ENCODE measurements at regions not wholly inside any gene's neighbourhood (a gene's known extent, or its start where the extent isn't known, plus 50 kb on each side); places are given as distances from the start of the nearest gene placed in this dataset.
"Not testable (repeated sequence)": the region's sequence is repeated elsewhere in the genome, so short reads cannot be mapped to it uniquely, and the experiment has no call there.

DNA sequence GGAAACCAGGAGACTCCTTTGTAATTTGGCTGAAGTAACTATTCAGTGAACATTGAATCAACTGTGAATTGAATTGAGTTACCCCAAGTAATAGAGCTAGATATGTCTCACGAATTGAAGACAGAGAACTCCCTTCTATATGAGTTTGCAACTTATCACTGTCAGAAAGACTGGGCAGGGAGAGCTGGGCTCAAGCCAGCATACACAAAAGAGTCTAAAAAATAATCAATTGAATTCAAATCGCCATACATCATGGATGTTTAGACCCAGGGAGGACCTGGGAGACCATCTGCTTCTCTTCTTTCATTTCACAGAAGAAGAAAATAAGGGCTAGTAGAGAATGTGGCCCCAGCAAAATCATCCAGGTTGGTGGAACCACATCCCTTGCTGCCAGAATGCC is 503.1 kb upstream of the AUTS2 start:
- no peaks in the 10 kb centered on the region for H3K36me3 ChIP-seq (ENCODE audit: insufficient read depth, low read depth, low read length)
- peaks cover 23% of the 10 kb centered on the region for H3K9me3 ChIP-seq (ENCODE audit: insufficient read depth, low read depth, low read length)
- H3K27me3 ChIP-seq (ENCODE audit: insufficient read depth, low read length) = no peaks in the 10 kb centered on the region
- H3K9ac ChIP-seq (ENCODE audit: low read depth, low read length) = no peak overlapping the region
- no peaks in the 10 kb centered on the region; the same call in 1 of the 2 replicates for H3K4me1 ChIP-seq (ENCODE audit: insufficient read depth, low read length)
- no peak overlapping the region for H3K27ac ChIP-seq (ENCODE audit: low read length)
- no peak overlapping the region for H3K4me3 ChIP-seq (ENCODE audit: low read length)

DNA sequence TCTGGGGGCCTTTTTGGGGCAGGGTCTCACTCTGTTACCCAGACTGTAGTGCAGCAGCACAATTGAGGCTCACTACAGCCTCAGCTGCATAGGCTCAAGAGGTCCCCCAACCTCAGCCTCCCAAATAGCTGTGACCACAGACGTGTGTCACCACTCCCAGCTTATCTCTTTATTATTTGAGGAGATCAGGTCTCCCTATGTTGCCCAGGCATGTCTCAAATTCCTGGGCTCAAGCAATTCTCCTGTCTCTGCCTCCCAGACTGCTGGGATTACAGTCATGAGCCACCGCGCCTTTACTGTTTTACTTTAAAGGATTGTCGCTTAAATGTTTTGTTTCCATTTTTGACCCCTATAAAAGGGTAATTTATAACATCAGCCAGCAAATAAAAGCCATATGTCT is 502.6 kb upstream of the AUTS2 start:
- no peaks in the 10 kb centered on the region; the same call in 1 of the 2 replicates for H3K4me1 ChIP-seq (ENCODE audit: insufficient read depth, low read length)
- no peak overlapping the region for H3K9ac ChIP-seq (ENCODE audit: low read depth, low read length)
- no peak overlapping the region for H3K4me3 ChIP-seq (ENCODE audit: low read length)
- no peaks in the 10 kb centered on the region for H3K36me3 ChIP-seq (ENCODE audit: insufficient read depth, low read depth, low read length)
- no peak overlapping the region for H3K27ac ChIP-seq (ENCODE audit: low read length)
- H3K27me3 ChIP-seq (ENCODE audit: insufficient read depth, low read length) = no peaks in the 10 kb centered on the region
- H3K9me3 ChIP-seq (ENCODE audit: insufficient read depth, low read depth, low read length) = peaks cover 23% of the 10 kb centered on the region

DNA sequence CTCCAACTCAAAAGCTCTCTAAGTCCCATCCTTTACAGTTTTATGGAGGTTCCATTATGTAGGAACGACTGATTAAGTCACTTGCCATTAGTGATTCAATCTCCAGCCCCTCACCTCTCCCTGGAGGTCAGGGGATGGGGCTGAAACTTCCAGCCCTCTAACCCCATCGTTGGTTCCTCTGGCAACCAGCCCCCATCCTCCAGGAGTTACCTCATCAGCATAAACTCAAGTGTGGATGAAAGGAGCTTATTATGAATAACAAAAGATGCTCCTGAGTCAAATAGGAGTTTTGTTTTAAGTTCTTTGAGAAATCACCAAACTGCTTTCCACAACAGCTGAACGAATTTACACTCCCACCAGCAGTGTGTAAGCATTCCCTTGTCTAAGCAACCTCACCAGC is 494.3 kb upstream of the AUTS2 start:
- no peak overlapping the region for H3K9ac ChIP-seq (ENCODE audit: low read depth, low read length)
- H3K4me1 ChIP-seq (ENCODE audit: insufficient read depth, low read length) = peaks cover 27% of the 10 kb centered on the region
- no peaks in the 10 kb centered on the region; the same call in 1 of the 2 replicates for H3K27me3 ChIP-seq (ENCODE audit: insufficient read depth, low read length)
- no peaks in the 10 kb centered on the region for H3K36me3 ChIP-seq (ENCODE audit: insufficient read depth, low read depth, low read length)
- no peak overlapping the region for H3K27ac ChIP-seq (ENCODE audit: low read length)
- no peaks in the 10 kb centered on the region for H3K9me3 ChIP-seq (ENCODE audit: insufficient read depth, low read depth, low read length)
- peak overlapping the region; percentile 25; the same call in 1 of the 2 replicates for H3K4me3 ChIP-seq (ENCODE audit: low read length)

DNA sequence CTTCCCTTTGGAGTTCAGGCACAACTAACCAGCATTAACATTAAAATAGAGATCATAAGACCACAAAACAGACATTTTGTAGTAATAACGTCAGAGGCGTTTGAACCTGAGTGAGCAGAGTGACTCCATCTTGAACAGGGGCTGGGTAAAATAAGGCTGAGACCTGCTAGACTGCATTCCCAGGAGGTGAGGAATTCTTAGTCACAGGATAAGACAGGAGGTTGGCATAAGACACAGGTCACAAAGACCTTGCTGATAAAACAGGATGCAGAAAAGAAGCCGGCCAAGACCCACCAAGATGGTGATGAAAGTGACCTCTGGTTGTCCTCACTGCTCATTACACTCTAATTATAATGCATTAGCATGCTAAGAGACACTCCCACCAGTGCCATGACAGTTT is 493.2 kb upstream of the AUTS2 start:
- H3K9me3 ChIP-seq (ENCODE audit: insufficient read depth, low read depth, low read length) = no peaks in the 10 kb centered on the region
- peaks cover 32% of the 10 kb centered on the region for H3K4me1 ChIP-seq (ENCODE audit: insufficient read depth, low read length)
- no peak overlapping the region for H3K9ac ChIP-seq (ENCODE audit: low read depth, low read length)
- H3K27ac ChIP-seq (ENCODE audit: low read length) = no peak overlapping the region
- no peaks in the 10 kb centered on the region; the same call in 1 of the 2 replicates for H3K27me3 ChIP-seq (ENCODE audit: insufficient read depth, low read length)
- no peak overlapping the region; the same call in 1 of the 2 replicates for H3K4me3 ChIP-seq (ENCODE audit: low read length)
- H3K36me3 ChIP-seq (ENCODE audit: insufficient read depth, low read depth, low read length) = no peaks in the 10 kb centered on the region

DNA sequence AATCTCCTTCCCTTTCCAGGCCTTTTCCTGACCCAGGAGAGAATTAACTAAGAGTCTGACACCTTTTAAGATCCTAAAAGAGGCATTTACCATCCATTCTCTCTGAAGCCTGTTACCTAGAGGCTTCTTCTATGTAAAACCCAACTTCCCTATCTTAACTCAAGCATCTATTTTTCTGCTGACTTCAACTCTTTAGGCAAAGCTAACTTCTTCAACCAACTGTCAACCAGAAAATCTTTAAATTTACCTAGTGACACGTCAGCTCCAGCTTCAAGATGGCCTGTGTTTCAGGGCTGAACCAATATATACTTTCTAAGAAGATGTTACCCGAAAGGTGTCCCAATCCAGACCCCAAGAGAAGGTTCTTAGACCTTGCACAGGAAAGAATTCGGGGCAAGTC is 492.3 kb upstream of the AUTS2 start:
- H3K9me3 ChIP-seq (ENCODE audit: insufficient read depth, low read depth, low read length) = no peaks in the 10 kb centered on the region
- no peaks in the 10 kb centered on the region; the same call in 1 of the 2 replicates for H3K27me3 ChIP-seq (ENCODE audit: insufficient read depth, low read length)
- H3K9ac ChIP-seq (ENCODE audit: low read depth, low read length) = no peak overlapping the region
- H3K4me1 ChIP-seq (ENCODE audit: insufficient read depth, low read length) = peaks cover 32% of the 10 kb centered on the region
- H3K36me3 ChIP-seq (ENCODE audit: insufficient read depth, low read depth, low read length) = no peaks in the 10 kb centered on the region
- H3K4me3 ChIP-seq (ENCODE audit: low read length) = no peak overlapping the region
- H3K27ac ChIP-seq (ENCODE audit: low read length) = no peak overlapping the region

DNA sequence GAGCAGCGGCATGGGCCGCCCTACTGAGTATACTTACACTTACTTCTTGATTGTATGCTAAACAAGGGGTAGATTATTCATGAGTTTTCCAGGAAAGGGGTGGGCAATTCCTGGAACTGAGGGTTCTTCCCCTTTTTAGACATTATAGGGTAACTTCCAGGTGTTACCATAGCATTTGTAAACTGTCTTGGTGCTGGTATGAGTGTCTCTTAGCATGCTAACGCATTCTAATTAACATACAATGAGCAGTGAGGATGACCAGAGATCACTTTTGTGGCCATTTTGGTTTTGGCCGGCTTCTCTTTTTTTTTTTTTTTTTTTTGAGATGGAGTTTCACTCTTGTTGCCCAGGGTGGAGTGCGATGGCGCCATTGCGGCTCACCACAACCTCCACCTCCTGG is 491.8 kb upstream of the AUTS2 start:
- H3K36me3 ChIP-seq (ENCODE audit: insufficient read depth, low read depth, low read length); H3K27me3 ChIP-seq (ENCODE audit: insufficient read depth, low read length); H3K4me3 ChIP-seq (ENCODE audit: low read length); H3K9ac ChIP-seq (ENCODE audit: low read depth, low read length); H3K27ac ChIP-seq (ENCODE audit: low read length); H3K9me3 ChIP-seq (ENCODE audit: insufficient read depth, low read depth, low read length): not testable (repeated sequence)
- H3K4me1 ChIP-seq (ENCODE audit: insufficient read depth, low read length) = peaks cover 32% of the 10 kb centered on the region

DNA sequence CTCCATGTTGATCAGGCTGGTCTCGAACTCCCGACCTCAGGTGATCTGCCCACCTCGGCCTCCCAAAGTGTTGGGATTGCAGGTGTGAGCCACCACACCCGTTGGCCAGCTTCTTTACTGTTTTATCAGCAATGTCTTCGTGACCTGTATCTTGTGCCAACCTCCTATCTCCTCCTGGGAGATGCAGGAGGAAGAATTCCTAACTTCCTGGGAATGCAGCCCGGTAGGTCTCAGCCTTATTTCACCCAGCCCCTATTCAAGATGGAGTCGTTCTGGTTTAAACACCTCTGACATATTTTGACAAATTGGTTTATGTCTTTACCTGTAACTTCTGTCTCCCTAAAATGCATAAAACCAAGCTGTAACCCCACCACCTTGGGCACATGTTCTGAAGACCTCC is 491.3 kb upstream of the AUTS2 start:
- H3K9me3 ChIP-seq (ENCODE audit: insufficient read depth, low read depth, low read length); H3K36me3 ChIP-seq (ENCODE audit: insufficient read depth, low read depth, low read length); H3K4me3 ChIP-seq (ENCODE audit: low read length); H3K27me3 ChIP-seq (ENCODE audit: insufficient read depth, low read length); H3K27ac ChIP-seq (ENCODE audit: low read length); H3K9ac ChIP-seq (ENCODE audit: low read depth, low read length): not testable (repeated sequence)
- H3K4me1 ChIP-seq (ENCODE audit: insufficient read depth, low read length) = peaks cover 32% of the 10 kb centered on the region

DNA sequence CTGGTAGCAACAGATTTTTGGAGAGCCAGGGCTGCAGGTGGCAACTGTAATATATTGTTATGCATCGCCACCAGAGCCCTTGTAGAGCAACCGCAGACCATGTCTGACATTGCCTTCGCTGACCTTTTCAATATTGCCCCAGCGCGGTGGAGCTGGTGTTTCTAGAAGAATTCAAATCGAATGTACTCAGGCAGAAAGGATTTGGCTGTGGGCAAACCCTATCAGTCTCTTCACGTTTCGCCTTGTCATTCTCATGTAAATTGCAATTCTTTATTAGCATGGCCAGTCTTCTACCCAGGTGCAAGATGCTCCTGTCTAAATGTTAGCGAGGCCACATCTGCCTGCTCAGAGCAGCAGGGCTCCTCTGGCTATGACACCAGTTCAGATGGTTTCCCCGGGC is 490.2 kb upstream of the AUTS2 start:
- Histone ChIP-seq H3K27ac (ENCODE audit: low read length) (no peak overlapping the region), H3K9me3 (ENCODE audit: insufficient read depth, low read depth, low read length) (no peaks in the 10 kb centered on the region), H3K36me3 (ENCODE audit: insufficient read depth, low read depth, low read length) (no peaks in the 10 kb centered on the region), H3K27me3 (ENCODE audit: insufficient read depth, low read length) (no peaks in the 10 kb centered on the region; the same call in 1 of the 2 replicates), H3K9ac (ENCODE audit: low read depth, low read length) (no peak overlapping the region), H3K4me3 (ENCODE audit: low read length) (no peak overlapping the region), H3K4me1 (ENCODE audit: insufficient read depth, low read length) (peaks cover 32% of the 10 kb centered on the region)

DNA sequence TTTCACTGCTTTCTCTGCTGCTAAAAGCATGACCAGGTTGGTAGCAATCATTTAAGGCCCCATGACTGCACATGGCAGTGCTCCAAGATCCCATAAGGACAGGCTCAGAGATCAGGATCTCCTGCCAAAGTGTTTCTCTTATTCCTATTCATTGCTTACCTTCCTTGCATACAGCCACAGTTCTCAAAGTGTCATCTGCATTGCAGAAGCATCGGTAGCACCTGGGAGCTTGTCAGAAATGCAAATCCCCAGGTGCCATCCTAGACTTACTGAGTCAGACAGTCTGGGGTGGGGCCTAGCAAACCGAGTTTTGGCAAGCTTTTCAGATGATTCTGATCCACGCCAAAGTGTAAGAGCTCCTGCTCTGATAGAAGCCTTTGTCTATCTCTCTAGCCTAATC is 489.0 kb upstream of the AUTS2 start:
- H3K9ac ChIP-seq (ENCODE audit: low read depth, low read length) = no peak overlapping the region
- H3K9me3 ChIP-seq (ENCODE audit: insufficient read depth, low read depth, low read length) = no peaks in the 10 kb centered on the region
- H3K4me1 ChIP-seq (ENCODE audit: insufficient read depth, low read length) = peaks cover 32% of the 10 kb centered on the region
- no peak overlapping the region for H3K27ac ChIP-seq (ENCODE audit: low read length)
- no peaks in the 10 kb centered on the region for H3K36me3 ChIP-seq (ENCODE audit: insufficient read depth, low read depth, low read length)
- H3K4me3 ChIP-seq (ENCODE audit: low read length) = no peak overlapping the region
- H3K27me3 ChIP-seq (ENCODE audit: insufficient read depth, low read length) = no peaks in the 10 kb centered on the region; the same call in 1 of the 2 replicates

DNA sequence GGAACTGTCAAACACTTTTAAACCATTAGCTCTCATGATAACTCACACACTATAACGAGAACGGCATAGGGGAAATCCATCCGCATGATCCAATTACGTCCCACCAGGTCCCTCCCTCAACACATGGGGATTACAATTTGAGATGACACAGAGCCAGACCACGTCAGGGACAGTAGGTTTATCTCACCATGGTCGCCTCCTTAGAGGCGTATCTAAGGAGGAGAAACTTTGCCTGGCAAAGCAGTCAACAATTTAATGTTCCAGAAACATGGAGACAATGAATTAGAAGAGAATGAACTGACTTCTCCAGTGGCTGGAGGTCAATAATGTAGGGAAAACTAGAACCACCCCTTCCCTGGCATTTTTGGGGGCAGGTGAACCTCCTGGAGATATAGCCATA is 488.4 kb upstream of the AUTS2 start:
- peaks cover 25% of the 10 kb centered on the region; the same call in 1 of the 2 replicates for H3K4me1 ChIP-seq (ENCODE audit: insufficient read depth, low read length)
- no peak overlapping the region for H3K27ac ChIP-seq (ENCODE audit: low read length)
- no peaks in the 10 kb centered on the region for H3K36me3 ChIP-seq (ENCODE audit: insufficient read depth, low read depth, low read length)
- H3K27me3 ChIP-seq (ENCODE audit: insufficient read depth, low read length) = no peaks in the 10 kb centered on the region; the same call in 1 of the 2 replicates
- H3K9ac ChIP-seq (ENCODE audit: low read depth, low read length) = no peak overlapping the region
- H3K9me3 ChIP-seq (ENCODE audit: insufficient read depth, low read depth, low read length) = no peaks in the 10 kb centered on the region
- no peak overlapping the region for H3K4me3 ChIP-seq (ENCODE audit: low read length)

DNA sequence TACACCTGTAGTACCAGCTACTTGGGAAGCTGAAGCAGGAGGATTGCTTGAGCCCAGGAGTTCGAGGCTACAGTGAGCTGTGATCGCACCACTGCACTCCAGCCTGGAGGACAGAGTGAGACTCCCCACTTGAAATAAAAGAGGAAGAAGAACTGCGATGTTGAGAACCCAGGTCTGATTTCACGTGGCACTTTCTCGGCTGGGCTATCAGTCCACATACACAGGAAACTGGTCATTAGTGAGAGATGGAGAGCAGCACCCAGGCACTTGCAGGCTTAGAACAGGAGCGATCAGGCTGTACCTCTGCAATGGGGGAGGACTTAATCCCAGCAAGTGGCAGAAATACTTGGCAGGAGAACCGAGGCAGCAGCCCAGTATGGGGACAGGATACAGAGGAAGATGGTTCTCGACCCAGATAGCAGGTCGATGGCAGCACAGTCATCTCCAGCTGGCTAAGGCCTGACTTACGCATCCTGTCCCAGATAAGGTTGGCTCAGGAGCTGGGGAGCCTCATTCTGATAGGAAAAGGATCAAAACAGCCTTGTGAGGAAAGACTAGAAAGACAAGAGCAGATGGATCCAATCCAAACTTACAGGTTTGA is 487.7 kb upstream of the AUTS2 start:
- no peaks in the 10 kb centered on the region; the same call in 1 of the 2 replicates for H3K27me3 ChIP-seq (ENCODE audit: insufficient read depth, low read length)
- H3K36me3 ChIP-seq (ENCODE audit: insufficient read depth, low read depth, low read length) = no peaks in the 10 kb centered on the region
- no peak overlapping the region for H3K27ac ChIP-seq (ENCODE audit: low read length)
- H3K9me3 ChIP-seq (ENCODE audit: insufficient read depth, low read depth, low read length) = no peaks in the 10 kb centered on the region
- H3K4me1 ChIP-seq (ENCODE audit: insufficient read depth, low read length) = peaks cover 19% of the 10 kb centered on the region; the same call in 1 of the 2 replicates
- no peak overlapping the region for H3K4me3 ChIP-seq (ENCODE audit: low read length)
- no peak overlapping the region for H3K9ac ChIP-seq (ENCODE audit: low read depth, low read length)

DNA sequence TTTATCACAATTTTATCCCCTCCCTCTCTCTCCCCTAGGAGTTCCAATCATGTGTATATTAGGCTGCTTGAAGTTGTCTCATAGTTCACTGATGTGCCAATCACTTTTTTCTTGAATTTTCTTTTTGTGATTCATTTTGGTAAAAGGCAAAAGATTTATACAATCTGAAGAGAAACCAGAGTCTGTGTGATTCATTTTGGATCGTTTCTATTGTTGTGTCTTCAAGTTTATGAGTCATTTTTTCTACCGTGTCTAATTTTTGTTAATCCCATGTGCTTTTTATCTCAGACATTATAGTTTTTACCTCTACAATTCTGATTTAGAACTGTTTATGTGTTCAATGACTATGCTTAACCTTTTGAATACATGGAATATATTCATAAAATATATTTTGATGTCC is 483.9 kb upstream of the AUTS2 start:
- Histone ChIP-seq H3K4me3 (ENCODE audit: low read length) (no peak overlapping the region), H3K36me3 (ENCODE audit: insufficient read depth, low read depth, low read length) (no peaks in the 10 kb centered on the region), H3K4me1 (ENCODE audit: insufficient read depth, low read length) (peaks cover 7% of the 10 kb centered on the region; the same call in 1 of the 2 replicates), H3K9me3 (ENCODE audit: insufficient read depth, low read depth, low read length) (no peaks in the 10 kb centered on the region), H3K9ac (ENCODE audit: low read depth, low read length) (no peak overlapping the region), H3K27ac (ENCODE audit: low read length) (no peak overlapping the region), H3K27me3 (ENCODE audit: insufficient read depth, low read length) (no peaks in the 10 kb centered on the region)

Measured in iPS-20b (cell line).